IPS-NIHi11 (cell line): ENCODE measurements at regions not wholly inside any gene's neighbourhood (a gene's known extent, or its start where the extent isn't known, plus 50 kb on each side); places are given as distances from the start of the nearest gene placed in this dataset.
A peak's percentile ranks its signal among the peaks of the same experiment; 100 is the strongest.

Experiments
- DNase-seq: peaks from one replicate; pipeline ENCODE4 v3.0.0; 2012; ENCODE audit warnings: mixed read lengths, low spot score

- no peak for DNase-seq
These were observed 291.1 kb upstream of the PDE4D start for GRCh38 chr5:60184606-60185005.

- no peak for DNase-seq
These were observed 290.4 kb upstream of the PDE4D start for GRCh38 chr5:60183881-60184280.

GRCh38 chr5:60178101-60178500 is 284.6 kb upstream of the PDE4D start:
- DNase-seq, result no peak

GRCh38 chr5:60177596-60177995 is 284.1 kb upstream of the PDE4D start:
- no peak for DNase-seq

- DNase-seq, result no peak
These were observed 280.1 kb upstream of the PDE4D start for GRCh38 chr5:60173667-60174066.

- DNase-seq, result no peak
These were observed 270.2 kb upstream of the PDE4D start for GRCh38 chr5:60163762-60164161.

- DNase-seq, result no peak
These were observed 268.9 kb upstream of the PDE4D start for GRCh38 chr5:60162441-60162840.

- peak; percentile 37 for DNase-seq
These were observed 267.9 kb upstream of the PDE4D start for GRCh38 chr5:60161340-60161934.

- DNase-seq, result no peak
These were observed 255.6 kb upstream of the PDE4D start for GRCh38 chr5:60149081-60149480.

- no peak for DNase-seq
These were observed 254.8 kb upstream of the PDE4D start for GRCh38 chr5:60148366-60148765.

GRCh38 chr5:60147791-60148190 is 254.3 kb upstream of the PDE4D start:
- DNase-seq, result no peak

- no peak for DNase-seq
These were observed 250.5 kb upstream of the PDE4D start for GRCh38 chr5:60143942-60144549.

GRCh38 chr5:60141119-60141518 is 247.6 kb upstream of the PDE4D start:
- no peak for DNase-seq

- DNase-seq, result no peak
These were observed 243.3 kb upstream of the PDE4D start for GRCh38 chr5:60136841-60137240.

GRCh38 chr5:60131504-60131903 is 238.0 kb upstream of the PDE4D start:
- DNase-seq, result no peak

GRCh38 chr5:60125636-60126035 is 232.1 kb upstream of the PDE4D start:
- no peak for DNase-seq

- no peak for DNase-seq
These were observed 209.6 kb upstream of the PDE4D start for GRCh38 chr5:60102961-60103693.

- no peak for DNase-seq
These were observed 208.0 kb upstream of the PDE4D start for GRCh38 chr5:60101573-60101972.

GRCh38 chr5:60092671-60093422 is 199.3 kb upstream of the PDE4D start:
- DNase-seq, result no peak

- DNase-seq, result no peak
These were observed 193.1 kb upstream of the PDE4D start for GRCh38 chr5:60086583-60086982.

- DNase-seq, result no peak
These were observed 190.7 kb upstream of the PDE4D start for GRCh38 chr5:60084226-60084625.

GRCh38 chr5:60077292-60077691 is 183.8 kb upstream of the PDE4D start:
- no peak for DNase-seq

- no peak for DNase-seq
These were observed 183.2 kb upstream of the PDE4D start for GRCh38 chr5:60076746-60077145.
